AG10803 (cell line): ENCODE measurements at regions not wholly inside any gene's neighbourhood (a gene's known extent, or its start where the extent isn't known, plus 50 kb on each side); places are given as distances from the start of the nearest gene placed in this dataset.

Experiments
- DNase-seq: peaks from one replicate; pipeline ENCODE4 v3.0.0; 2010; ENCODE audit warnings: low read depth
- H3K4me3 ChIP-seq: 2 replicates; pipeline ENCODE4 v1.5.1; 2011; ENCODE audit warnings: mild to moderate bottlenecking, low read length, control low read depth
- TF ChIP-seq, protein P1 (sequence below): conservative IDR thresholded peaks from 2 replicates; pipeline ENCODE4 v1.5.1; 2011; ENCODE audit warnings: mild to moderate bottlenecking, low read length, control low read depth, inconsistent platforms

- TF ChIP-seq, protein P1, sequence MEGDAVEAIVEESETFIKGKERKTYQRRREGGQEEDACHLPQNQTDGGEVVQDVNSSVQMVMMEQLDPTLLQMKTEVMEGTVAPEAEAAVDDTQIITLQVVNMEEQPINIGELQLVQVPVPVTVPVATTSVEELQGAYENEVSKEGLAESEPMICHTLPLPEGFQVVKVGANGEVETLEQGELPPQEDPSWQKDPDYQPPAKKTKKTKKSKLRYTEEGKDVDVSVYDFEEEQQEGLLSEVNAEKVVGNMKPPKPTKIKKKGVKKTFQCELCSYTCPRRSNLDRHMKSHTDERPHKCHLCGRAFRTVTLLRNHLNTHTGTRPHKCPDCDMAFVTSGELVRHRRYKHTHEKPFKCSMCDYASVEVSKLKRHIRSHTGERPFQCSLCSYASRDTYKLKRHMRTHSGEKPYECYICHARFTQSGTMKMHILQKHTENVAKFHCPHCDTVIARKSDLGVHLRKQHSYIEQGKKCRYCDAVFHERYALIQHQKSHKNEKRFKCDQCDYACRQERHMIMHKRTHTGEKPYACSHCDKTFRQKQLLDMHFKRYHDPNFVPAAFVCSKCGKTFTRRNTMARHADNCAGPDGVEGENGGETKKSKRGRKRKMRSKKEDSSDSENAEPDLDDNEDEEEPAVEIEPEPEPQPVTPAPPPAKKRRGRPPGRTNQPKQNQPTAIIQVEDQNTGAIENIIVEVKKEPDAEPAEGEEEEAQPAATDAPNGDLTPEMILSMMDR = 0 out of 2 replicates have a peak, but pooled peaks have one; percentile 12
- peak; percentile 94 for DNase-seq
- H3K4me3 ChIP-seq = no peak overlapping the region
Measured at GRCh38 chr2:45128580-45128997, 119.3 kb upstream of the SIX2 start.

GRCh38 chr2:45127891-45128290 lies 118.6 kb upstream of the SIX2 start:
- no peak for DNase-seq
- TF ChIP-seq, protein P1 = no peak
- no peak overlapping the region for H3K4me3 ChIP-seq

DNA sequence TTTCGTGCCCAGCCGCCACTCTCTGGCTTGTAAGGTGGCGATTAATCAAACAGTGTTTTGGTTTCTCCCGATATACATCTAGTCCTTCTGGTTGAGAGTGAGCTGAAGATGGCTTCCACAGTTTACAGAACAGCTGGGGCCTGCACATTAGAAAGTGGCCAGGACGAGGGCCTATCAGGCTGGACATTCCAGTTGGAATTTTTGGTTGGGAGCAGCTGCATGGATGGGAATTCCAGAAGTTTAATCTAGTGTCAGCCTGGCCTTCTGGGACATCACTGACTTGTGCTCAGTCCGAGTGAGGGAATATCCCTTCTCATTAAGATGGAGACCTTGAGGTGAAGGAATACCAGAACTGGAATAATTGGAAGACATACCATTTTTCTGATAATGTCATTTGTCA lies 118.1 kb upstream of the SIX2 start:
- TF ChIP-seq, protein P1 = no peak
- no peak for DNase-seq
- no peak overlapping the region for H3K4me3 ChIP-seq

- no peak for DNase-seq
- no peak overlapping the region for H3K4me3 ChIP-seq
- TF ChIP-seq, protein P1 = no peak
Measured at GRCh38 chr2:45125232-45125631, 116.0 kb upstream of the SIX2 start.

DNA sequence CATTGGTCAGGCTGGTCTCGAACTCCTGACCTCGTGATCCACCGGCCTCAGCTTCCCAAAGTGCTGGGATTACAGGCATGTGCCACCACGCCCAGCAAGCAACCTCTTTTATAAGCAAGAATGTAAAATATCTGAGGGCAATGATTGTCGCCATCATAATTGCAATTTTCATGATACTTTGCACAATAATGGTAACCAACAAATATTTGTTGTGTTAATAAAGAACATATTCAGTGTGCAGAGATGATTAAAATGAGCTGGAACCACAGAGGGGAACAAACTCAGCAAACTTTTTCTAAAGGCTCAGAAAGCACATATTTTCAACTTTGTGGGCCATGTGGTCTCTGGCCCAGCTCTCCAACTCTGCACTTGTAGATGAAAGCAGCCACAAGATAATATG lies 115.2 kb upstream of the SIX2 start:
- TF ChIP-seq, protein P1 = no peak
- DNase-seq = peak; percentile 87

DNA sequence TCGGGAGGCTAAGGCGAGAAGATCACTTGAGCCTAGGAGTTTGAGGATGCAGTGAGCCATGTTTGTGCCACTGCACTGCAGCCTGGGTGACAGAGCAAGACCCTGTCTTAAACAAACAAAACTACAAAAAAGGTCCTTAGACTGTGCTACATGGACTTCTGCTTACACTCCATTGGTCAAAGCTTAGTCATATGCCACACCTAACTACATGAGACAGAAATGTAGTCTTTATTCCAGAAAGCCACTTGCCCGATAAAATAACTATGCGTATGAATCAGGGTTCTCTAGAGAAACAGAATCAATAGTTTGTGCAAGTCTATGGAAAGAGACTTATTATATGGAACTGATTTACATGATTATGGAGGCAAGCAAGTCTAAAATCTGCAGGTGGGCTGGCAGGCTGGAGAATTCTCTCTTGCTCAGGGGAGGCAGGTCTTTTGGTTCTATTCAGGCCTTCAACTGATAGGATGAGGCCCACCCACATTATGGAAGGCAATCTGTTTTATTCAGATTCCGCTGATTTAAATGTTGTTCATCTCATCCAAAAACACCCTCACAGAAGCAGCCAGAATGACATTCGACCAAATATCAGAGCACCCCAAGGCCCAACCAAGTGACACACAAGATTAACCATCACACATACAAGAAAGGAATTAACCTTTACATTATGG lies 114.4 kb upstream of the SIX2 start:
- DNase-seq = no peak
- TF ChIP-seq, protein P1 = no peak
- H3K4me3 ChIP-seq = no peak overlapping the region

More for the DNA sequence above, 115.2 kb upstream of the SIX2 start:
- no peak overlapping the region for H3K4me3 ChIP-seq

- DNase-seq = no peak
- TF ChIP-seq, protein P1 = no peak
- no peak overlapping the region for H3K4me3 ChIP-seq
Measured at GRCh38 chr2:45123065-45123464, 113.8 kb upstream of the SIX2 start.
